ENCODE measurements at regions not wholly inside any gene's neighbourhood (a gene's known extent, or its start where the extent isn't known, plus 50 kb on each side); places are given as distances from the start of the nearest gene placed in this dataset.
A peak's percentile ranks its signal among the peaks of the same experiment; 100 is the strongest.

DNA sequence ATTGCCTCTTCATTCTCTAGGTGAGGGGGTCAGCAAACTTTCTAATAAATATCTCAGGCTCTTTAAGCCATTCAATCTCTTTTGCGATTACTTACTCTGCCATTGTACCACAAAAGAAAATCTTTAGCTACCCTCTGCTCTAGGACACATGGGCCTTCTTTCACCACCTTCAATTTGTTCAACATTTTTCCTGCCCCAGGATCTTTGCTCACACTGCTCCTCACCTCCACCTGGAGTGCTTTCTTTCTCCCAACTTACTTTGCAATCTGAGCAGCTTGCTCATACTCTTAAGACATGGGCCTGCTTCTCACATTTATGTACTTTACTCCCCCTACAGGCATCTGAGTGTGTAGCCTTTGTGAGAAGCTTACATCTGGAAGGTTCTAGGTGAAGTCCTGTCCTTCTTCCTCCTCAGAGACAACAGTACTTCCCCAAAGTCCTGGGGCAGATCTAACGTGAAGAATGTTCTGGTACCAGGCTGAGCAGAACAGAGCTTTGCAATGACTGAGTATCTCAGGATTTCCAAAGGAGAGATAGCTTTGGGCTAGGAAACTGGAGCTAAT, 55.0 kb upstream of the PRDM5 start:
- TF ChIP-seq EGR1 (IDR thresholded peaks at IDR 0.05), result no peak
- no peak for TF ChIP-seq TCF12 (IDR thresholded peaks at IDR 0.05; ENCODE audit: low read depth)
- no peak for TF ChIP-seq NFIC (IDR thresholded peaks at IDR 0.05)
- TF ChIP-seq RAD21 (IDR thresholded peaks at IDR 0.05; ENCODE audit: low read depth), result peak; percentile 75
- TF ChIP-seq, protein P1, sequence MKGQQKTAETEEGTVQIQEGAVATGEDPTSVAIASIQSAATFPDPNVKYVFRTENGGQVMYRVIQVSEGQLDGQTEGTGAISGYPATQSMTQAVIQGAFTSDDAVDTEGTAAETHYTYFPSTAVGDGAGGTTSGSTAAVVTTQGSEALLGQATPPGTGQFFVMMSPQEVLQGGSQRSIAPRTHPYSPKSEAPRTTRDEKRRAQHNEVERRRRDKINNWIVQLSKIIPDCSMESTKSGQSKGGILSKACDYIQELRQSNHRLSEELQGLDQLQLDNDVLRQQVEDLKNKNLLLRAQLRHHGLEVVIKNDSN (IDR thresholded peaks at IDR 0.05), result no peak

DNA sequence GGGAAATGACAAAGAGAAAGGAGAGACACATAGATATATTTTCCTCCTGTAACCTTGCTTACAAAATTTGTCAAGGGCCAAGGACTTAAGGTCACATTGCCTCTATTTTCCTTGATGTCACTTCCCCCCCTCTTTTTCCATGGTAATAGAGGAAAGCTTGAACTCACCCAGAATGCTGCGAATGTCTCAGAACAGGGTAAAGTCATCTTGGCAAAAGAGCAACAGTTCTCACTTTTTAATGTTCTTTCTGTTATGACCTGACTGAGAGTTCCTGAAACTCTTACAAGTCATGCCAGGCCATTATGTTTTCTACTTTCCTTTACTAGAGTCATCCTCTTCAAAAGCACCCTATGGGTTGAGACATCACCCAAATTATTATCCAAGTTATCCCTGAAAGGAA, 50.7 kb upstream of the PRDM5 start:
- TF ChIP-seq NFIC (IDR thresholded peaks at IDR 0.05) (no peak), CREB1 (IDR thresholded peaks at IDR 0.05; ENCODE audit: low read depth) (no peak), EGR1 (IDR thresholded peaks at IDR 0.05) (no peak), EP300 (IDR thresholded peaks at IDR 0.05; ENCODE audit: borderline replicate concordance) (no peak), YY1 (IDR thresholded peaks at IDR 0.05; ENCODE audit: low read depth) (no peak), RAD21 (IDR thresholded peaks at IDR 0.05; ENCODE audit: low read depth) (no peak), TEAD4 (IDR thresholded peaks at IDR 0.05) (no peak), TCF12 (IDR thresholded peaks at IDR 0.05; ENCODE audit: low read depth) (no peak), FOXM1 (IDR thresholded peaks at IDR 0.05; ENCODE audit: borderline replicate concordance, low read depth) (no peak), CEBPB (IDR thresholded peaks at IDR 0.05) (no peak), ZBTB7A (IDR thresholded peaks at IDR 0.05; ENCODE audit: low read depth) (no peak), TAF1 (IDR thresholded peaks at IDR 0.05; ENCODE audit: low read depth) (no peak)
- TF ChIP-seq, protein P2, sequence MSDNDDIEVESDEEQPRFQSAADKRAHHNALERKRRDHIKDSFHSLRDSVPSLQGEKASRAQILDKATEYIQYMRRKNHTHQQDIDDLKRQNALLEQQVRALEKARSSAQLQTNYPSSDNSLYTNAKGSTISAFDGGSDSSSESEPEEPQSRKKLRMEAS (IDR thresholded peaks at IDR 0.05), result no peak
- TF ChIP-seq, protein P3, sequence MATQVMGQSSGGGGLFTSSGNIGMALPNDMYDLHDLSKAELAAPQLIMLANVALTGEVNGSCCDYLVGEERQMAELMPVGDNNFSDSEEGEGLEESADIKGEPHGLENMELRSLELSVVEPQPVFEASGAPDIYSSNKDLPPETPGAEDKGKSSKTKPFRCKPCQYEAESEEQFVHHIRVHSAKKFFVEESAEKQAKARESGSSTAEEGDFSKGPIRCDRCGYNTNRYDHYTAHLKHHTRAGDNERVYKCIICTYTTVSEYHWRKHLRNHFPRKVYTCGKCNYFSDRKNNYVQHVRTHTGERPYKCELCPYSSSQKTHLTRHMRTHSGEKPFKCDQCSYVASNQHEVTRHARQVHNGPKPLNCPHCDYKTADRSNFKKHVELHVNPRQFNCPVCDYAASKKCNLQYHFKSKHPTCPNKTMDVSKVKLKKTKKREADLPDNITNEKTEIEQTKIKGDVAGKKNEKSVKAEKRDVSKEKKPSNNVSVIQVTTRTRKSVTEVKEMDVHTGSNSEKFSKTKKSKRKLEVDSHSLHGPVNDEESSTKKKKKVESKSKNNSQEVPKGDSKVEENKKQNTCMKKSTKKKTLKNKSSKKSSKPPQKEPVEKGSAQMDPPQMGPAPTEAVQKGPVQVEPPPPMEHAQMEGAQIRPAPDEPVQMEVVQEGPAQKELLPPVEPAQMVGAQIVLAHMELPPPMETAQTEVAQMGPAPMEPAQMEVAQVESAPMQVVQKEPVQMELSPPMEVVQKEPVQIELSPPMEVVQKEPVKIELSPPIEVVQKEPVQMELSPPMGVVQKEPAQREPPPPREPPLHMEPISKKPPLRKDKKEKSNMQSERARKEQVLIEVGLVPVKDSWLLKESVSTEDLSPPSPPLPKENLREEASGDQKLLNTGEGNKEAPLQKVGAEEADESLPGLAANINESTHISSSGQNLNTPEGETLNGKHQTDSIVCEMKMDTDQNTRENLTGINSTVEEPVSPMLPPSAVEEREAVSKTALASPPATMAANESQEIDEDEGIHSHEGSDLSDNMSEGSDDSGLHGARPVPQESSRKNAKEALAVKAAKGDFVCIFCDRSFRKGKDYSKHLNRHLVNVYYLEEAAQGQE (IDR thresholded peaks at IDR 0.05; ENCODE audit: low read depth), result no peak
